ENCODE measurements at regions not wholly inside any gene's neighbourhood (a gene's known extent, or its start where the extent isn't known, plus 50 kb on each side); places are given as distances from the start of the nearest gene placed in this dataset.

DNA sequence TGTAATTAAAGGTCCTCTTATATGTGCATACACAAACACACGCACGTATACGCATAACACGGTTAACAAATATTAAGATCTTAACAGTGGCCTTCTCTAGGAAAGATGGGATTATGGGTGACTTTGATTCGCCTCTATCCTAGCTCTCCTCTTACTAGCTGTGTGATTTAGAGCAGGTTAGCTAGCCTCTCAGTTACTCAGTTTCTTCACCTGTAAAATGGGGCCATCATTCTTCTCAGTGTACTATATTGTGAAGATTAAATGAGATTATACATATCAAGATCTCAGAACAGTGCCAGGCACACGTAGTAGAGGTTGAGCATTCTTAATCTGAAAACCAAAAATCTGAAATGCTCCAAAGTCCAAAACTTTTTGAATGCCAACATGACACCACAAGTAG lies 159.3 kb downstream of the BCOR start:
- DNase-seq: no peak

DNA sequence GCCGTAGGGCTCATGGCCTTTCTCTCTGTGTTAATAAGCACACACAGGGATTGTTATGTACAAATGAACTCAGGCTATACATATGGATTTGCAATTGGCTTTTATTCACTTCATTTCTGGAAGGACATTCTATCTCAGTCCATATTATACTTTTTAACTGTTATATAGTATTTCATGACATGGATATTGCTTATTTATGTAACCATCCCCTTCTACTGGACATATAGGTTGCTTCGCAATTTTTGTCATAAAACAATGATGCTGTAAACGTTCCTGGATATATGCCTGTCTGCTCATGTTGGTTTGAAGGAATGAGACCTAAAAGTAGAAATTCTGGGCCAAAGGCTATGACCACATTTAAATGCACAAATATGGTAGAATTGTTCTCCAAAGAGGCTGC lies 158.1 kb downstream of the BCOR start:
- DNase-seq: no peak

DNA sequence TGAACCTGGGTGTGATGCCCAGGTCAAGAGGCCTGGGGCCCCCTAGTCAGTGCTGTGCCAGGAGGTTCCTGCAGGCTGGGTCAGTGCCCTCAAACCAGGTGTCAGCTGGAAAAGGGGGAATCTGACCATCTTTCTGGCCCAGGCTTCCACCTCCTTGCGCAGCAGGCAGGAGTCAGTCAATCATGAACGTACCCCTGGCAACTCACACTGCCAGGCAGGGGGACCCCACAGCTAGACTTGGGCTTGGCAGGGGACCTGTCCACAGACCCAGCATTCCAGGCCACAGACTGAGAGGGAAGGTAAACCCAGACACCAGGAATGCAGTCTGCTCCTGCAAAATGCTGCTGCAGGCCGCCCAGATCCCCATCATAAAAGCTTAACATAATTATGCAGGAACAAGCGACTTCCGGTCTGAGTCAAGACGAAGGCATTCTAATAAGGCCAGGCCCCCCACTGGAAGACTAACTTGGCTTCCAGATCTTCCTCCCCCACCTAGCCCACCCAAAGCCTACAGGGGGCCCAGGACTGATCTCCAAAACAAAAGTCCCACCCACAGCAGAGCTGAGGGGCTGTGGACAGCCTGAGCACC lies 156.3 kb downstream of the BCOR start:
- no peak for DNase-seq

DNA sequence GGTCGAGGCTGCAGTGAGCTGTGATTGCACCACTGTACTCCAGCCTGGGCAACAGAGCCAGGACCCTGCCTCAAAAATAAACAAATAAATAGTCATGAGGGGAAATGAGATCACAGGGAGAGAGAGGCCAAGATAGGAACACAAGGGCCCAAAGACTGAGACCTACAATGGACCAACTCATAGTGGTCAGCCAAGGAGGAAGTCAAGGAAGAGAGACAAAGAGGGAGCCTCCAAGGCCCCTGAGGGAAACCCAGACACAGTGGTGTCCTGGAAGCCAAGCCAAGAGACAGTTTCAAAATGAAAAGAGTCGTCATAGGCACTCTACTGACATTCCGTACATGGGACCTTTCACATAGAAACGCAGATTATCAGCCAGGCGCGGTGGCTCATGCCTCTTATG lies 153.3 kb downstream of the BCOR start:
- no peak for DNase-seq

DNA sequence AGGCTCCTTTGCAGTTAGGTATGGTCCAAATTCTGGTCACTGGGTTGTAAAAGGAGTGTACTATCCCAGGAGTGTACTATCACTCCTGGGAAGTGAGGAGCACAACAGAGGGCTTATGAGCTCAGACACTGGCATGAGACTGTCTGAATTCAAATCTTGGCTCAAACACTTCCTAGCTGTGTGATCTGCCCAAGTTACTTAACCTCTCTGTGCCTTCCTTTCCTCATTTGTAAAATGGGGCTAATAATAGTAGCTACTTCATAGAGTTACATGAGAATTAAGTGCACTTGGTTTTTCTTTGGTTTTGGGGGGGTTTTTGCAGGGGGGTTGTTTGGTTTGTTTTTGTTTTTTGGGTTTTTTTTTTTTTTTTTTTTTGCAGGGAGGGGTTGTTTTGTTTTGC lies 152.0 kb downstream of the BCOR start:
- DNase-seq: no peak

DNA sequence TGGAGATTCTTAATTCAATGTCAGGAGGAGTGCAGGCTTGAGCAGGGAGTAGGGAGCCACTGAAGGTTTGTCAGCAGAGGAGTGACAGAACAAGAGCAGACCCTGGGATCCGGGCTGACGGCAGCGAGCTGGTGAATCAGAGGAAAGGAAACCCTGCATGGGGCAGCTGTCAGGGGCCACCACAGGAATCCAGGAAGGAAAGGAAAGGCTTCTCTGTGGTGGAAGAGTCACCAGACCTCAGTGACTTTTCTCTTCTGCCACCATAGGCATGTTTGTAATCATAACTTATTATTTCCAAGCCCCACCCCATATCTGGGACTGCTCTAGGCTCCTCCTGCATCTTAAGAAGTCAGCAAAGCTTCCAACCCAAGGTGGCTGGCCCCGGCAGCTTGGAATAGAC lies 150.9 kb downstream of the BCOR start:
- no peak for DNase-seq

DNA sequence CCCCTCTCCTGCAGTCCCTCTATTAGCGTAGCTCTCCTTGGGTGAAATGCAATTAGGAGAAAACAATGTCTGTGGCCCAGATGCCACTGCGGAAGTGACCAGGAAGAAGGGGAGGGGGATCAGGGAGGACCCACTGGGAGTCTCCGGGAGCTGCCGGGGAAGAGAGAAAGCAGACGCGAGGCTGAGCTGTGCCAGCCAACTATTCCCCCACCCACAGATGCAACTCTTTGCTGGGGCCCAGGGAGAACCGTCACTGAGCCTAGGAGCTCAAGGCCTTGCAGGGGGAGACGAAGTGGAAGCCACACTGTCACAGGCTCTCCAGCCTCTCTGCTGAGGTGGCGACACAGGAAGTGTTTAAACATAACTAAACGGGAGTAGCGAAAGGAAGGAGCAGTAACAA lies 149.2 kb downstream of the BCOR start:
- no peak for DNase-seq

DNA sequence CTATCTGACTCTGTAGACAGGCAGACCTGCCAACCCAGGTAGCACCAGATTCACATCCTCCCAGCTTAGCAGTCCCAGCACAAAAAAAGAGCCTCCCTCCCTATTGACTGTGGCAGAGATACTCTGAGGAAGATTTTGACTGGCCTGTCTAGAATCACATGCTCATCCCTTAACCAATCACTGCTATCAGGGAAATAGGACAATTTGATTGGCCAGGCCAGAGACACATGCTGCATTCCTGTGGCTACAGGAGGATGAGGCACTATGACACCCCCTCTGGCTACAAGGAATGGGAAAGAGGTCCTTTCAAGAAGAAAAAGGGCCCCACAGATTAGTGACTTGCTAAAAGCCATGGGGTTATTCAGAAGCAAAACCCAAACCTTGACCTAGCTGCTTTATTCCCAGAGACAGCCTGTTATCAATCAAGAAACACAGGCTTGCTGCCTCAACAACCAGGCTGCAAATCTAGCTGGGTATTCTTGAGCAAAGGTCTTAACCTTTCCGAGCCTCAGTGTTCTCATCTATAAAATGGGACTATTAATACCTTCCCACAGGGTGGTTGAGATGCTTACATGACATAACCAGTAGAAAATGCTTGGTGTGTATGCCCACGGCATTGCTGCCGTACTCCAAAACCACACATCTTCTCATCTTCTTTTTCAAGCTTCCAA lies 147.6 kb downstream of the BCOR start:
- DNase-seq: no peak

DNA sequence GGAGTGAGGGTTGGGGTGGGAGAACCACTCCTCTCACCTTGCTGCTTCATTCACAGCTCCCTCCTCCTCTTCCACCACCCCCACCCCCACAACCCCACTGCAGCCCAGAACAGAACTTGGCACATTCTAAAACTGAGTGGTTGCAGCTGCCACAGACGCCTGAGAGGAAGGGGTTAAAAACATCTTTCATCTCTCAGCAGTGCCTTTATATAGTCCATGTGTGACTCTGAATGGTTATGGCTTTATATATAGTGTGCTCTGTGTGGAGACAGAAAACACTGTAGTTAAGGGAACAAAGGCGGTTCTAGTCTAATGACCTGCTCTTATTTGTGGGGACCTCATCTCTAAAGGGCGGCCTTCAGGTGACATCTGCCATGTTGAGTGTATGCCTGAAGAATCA lies 144.8 kb downstream of the BCOR start:
- DNase-seq: no peak

DNA sequence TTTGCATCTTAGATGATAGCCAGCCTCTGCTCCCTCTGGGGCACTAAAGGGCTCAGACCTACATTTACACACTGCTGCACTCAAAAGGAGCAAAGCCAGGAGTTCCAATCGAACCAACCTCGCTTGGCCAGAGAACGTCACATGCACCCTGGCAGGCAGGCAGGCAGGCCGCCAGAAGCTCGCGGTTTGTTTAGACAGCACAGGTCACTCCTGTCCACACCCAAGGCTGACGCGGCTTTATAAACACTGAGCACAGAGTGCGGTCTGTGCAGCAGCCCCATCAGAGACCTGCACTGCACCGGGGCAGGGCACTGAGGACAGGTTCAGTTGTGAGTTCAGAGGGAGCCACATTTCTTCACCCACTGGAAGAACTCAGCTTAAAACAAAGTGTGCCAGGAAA lies 143.9 kb downstream of the BCOR start:
- DNase-seq: no peak

DNA sequence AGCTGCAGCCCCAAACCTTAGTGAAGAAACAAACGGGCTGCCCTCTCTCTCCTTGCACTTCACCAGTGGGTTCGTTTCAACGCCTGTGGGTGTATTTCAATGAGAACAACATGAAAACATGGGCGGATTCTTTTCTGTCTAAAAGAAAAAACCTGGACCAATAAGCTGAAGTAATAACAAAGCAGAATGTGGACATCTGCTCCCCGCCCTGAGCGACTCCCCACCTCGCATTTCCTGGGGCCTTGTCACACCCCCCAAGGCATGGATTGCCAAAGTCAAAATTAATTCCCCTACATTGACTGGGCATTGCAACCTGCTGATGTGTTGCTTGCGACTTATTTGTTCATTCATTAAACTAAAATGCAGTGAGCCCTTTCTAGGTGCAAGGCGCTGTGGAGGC lies 142.9 kb downstream of the BCOR start:
- no peak for DNase-seq

DNA sequence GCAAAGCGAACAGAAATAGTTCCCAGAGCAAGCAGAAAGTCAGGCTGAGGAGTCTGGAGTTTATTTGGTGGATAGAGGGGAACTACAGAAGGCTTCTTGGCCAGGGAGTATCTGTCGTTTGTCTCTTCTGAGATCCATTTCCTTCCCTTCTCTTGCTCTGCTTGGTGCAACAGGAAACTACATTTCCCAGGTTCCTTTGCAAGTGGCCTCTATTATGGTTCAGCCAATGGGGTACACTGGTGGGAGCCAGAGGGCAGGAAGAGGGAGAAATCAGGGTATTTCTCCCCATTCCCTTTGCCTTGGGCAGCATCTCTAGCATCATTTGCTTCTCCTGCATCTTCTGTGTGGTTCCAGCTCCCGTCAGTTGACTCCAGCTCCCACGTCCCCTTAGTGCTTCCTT lies 142.1 kb downstream of the BCOR start:
- DNase-seq: no peak

DNA sequence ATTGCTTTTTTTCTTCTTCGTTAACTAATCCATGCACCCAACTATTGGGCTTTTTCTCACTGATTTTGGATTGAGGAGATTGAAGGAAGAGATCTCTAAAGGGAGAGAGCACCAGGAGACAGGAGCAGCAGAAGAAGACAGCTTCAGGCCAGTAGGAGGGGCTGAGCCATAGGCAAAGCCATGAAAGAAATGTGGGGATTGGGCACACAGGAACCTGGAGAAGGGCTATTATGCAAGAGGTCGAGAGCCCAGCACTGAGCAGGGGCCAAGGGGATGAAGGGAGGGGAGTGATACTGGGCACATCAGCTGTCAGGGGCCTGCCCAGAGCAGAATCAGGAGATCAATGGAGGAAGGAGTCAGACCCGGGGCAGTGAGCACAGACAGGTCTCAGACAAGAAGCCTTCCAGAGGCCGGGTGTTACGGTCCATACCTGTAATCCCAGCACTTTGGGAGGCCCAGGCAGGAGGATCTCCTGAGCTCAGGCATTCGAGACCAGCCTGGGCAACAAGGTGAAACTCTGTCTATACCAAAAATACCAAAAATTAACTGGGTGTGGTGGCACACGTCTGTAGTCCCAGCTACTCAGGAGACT lies 140.9 kb downstream of the BCOR start:
- DNase-seq: no peak

DNA sequence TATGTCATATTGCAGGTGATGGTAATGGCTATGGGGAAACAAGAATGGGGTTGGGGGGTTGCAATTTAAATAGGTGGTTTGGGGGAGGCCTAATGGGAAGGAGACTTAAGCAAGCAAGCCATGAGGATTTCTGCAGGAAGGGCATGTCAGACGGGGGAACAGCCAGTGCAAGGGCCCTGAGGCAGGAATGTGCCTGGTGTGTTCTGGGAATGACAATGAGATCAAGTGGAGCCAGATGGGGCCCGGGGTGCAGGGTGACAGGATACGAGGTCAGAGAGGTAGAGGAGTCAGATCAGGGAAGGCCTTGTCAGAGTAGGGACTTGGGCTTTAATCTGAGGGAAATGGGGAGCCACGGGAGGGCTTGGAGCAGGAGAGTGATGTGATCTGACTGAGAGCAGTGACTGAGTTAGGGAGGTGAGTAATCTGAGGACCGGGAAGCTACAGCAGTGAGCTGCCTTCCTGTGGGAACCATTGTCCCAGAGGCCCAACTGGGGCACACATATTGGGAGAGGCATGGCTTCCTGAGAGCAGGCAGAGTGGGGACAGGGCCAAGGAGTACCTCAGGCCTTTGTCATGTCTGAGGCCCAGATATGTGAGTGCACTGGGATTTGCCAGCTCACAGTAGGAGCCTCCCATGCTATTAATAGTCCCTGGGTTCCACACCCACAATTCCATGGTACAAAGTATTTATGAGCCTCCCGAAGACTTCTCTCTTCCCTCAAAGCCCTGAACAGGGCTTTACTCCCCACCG lies 139.8 kb downstream of the BCOR start:
- DNase-seq: no peak

DNA sequence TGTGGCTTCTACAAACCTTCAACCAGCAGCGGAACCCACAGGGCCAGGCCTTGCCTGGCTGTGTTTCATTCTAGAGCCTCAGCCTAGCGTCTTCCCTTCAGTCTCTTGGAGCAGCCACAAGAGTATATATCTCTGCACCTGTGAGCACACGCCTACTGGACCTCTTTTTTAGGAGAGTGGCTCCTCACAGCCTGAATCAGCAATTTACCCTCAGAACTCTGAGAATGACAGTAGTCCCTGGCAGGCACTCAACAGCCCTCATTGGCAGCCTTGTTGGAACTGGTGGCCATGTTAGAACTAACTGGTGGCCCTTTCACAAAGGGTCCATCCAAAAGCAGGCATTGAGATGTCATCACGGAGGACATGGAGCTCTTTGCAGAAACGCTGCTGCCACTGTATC lies 138.9 kb downstream of the BCOR start:
- no peak for DNase-seq

DNA sequence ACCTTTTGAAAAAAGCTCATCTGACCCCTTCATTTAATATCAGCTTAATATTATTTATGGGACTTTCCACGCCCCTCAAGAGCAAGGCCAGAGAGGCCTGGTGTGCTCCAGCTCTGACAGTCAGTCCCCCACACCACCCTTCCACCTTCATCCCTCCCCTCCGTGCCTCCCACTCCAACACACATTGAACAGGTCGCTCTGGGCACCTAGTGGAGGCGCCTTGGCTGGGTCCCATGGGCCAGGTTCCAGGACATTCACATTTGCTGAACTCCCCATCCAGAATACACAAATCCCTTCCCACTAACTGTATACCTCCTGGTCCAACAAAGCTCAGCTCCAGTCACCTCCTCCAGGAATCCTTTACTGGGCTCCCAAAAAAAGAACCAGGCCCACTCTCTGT lies 137.5 kb downstream of the BCOR start:
- DNase-seq: no peak

DNA sequence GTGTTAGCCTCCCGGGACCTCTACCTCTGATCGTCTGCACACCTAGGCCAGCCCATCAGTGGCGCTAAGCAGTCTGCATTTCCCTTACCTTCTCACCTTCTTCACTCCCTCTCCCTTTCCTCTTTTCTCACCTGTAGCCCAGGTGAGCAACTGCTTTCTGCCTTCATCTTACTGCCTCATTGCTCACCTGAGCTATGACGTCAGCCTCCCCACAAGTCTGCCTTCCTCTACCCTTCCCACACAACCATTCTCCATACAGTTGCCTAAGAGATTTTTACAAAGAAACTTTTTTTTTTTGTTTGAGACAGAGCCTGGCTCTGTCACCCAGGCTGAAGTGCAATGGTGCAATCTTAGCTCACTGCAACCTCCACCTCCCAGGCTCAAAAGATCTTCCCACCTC lies 136.3 kb downstream of the BCOR start:
- no peak for DNase-seq

DNA sequence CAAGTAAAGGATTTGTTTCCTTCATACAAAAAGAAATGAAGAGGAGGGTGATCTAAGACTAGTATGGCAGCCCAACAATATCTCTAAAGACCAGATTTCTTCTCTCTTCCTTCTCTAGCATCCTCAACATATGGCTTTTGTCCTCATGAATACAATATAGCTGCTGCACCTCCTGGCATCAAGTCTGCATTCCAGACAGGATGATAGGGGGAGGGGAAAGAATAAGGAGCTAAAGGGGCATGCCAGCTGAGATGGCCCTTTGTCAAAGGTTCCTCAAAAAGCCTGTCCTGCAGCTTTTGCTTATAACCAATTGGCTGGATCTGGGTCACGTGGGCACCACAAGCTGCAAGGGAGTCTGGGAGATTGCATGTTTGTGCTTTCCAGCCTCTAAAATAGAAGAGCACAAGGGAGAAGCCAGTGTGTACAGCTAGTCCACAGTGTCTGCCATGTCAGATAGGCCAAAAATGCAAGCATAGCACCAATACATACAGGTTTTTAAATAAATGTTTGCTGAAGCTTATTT lies 132.6 kb downstream of the BCOR start:
- DNase-seq: no peak

DNA sequence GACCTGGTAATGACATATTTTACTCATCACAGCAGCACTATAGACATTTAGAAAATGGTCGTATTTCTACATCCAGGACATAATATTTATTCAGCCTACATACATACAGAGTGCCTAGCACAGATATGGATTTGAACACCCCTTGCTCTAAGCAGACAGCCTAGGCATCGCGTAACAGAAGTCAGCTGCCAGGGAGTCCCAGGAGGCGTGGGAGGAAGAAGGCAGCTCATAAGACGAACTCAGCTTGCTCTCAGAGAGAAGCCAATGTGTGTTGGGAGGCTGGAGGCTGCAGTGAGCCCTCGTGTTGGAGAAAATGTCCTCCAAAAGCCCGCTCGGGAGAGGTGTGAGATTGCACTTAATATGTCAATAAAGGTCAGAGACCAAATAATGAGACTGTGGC lies 131.6 kb downstream of the BCOR start:
- no peak for DNase-seq

DNA sequence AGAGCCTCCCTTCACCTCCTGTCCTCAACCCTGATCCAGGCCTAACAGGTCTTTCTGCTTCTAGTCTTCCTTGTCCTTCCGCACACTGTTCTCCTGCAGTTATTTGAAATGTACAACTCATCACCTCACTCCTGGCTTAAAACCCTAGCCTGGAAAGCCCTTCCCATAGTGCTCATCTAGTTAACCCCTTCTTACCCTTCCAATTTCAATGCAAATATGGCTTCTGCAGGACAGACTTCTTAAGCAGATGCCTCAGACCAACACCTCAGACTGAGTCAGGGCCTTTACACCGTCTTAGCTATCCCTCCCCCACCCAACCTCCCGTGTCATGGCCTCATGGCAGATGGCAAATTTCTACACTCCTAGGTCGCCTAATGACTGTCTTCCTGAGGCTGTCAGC lies 130.4 kb downstream of the BCOR start:
- peak; percentile 2 for DNase-seq

DNA sequence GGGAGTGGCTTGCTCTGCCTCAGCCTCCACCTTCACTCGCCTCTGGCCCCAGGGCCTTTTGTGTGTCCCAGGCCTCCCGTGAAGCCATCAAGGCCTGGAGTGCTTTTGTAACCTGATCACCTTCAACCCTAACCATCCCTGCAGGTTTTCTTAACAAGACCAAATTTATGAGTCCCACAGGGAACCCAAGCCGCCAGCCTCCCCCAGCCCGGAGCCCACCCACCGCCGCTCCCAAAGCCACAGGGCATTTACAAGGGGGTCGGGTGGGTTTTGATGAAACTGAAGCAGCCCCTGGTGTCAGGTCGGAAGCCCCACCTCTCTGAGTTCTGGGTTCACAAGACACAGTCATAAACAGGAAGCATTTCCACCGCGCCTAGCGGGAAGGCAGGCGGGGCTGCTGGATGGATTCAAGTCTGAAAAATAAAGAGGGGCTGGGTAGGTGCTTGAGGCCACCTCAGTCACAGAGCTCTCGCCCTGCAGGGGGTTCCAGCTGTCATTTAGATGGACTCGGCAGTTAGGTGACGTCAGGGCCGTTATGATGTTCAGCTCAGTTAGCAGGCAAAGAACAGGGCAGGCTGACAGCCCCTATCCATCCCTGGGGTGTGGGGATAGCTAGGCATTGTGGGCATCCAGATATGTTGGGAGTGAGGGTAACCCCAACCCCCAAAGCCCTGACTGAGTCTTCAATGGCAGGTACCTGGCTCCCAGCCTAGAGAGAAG lies 128.5 kb downstream of the BCOR start:
- peak; percentile 16 for DNase-seq

DNA sequence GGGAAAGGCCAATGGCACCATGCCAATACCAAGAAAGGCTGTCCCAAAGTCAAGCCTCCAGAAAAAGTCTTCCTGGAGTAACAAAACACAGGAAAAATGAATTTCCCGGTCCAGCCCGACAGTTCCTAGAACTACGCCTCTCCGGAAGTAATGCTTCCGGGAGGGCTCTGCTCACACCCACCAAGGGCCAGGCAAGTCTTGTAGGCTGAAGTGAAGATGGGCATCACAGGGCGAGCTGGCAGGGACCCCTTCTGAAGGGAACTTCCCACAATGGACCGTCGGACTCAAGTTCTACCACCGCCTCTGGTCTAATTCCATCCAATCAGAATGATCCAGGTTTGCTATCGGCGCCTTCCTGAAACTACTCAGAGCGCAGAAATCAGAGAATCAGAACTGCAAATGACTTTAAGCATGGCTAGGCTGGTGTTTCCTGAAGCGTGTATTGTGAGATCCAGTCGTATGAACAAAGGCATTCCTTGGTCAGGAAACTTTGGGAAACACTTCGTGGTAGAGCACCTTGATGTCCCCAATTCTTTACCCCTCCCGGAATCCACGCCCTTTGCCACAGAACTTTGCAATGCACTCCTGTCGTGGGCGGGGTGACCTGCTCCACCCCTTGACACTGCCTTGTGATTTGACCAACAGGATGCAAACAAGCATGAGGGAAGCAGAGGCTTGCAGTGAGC lies 127.8 kb downstream of the BCOR start:
- DNase-seq: no peak

DNA sequence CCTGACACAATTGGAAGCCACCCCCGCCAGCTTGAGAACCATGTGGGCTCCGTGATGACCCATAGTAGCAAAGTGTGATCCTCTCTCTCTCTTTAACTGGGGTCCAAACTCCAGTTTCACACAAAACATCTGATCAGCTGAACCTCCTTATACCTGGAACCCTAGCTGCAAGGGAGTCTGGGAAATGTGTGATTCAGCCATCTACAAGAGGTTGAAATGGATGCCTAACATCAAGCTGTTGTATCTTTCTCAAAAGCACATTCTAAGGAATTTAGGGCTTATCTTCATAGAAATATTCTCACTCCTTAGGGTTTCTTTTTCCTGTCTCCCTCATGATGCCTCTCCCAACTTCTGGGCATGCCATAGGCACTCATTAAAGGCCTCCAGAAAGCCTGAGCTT lies 126.0 kb downstream of the BCOR start:
- DNase-seq: no peak

Measured in NCI-H524 treated with DMSO at 0.1 percent for 48 hours (cell line).